ENCODE measurements at regions not wholly inside any gene's neighbourhood (a gene's known extent, or its start where the extent isn't known, plus 50 kb on each side); places are given as distances from the start of the nearest gene placed in this dataset.

- TF ChIP-seq POLR2A (IDR thresholded peaks at IDR 0.05) (no peak), POLR2AphosphoS5 (IDR thresholded peaks at IDR 0.05) (no peak)
- TF ChIP-seq, protein P1, sequence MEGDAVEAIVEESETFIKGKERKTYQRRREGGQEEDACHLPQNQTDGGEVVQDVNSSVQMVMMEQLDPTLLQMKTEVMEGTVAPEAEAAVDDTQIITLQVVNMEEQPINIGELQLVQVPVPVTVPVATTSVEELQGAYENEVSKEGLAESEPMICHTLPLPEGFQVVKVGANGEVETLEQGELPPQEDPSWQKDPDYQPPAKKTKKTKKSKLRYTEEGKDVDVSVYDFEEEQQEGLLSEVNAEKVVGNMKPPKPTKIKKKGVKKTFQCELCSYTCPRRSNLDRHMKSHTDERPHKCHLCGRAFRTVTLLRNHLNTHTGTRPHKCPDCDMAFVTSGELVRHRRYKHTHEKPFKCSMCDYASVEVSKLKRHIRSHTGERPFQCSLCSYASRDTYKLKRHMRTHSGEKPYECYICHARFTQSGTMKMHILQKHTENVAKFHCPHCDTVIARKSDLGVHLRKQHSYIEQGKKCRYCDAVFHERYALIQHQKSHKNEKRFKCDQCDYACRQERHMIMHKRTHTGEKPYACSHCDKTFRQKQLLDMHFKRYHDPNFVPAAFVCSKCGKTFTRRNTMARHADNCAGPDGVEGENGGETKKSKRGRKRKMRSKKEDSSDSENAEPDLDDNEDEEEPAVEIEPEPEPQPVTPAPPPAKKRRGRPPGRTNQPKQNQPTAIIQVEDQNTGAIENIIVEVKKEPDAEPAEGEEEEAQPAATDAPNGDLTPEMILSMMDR (IDR thresholded peaks at IDR 0.05), result no peak
Observed at GRCh38 chr6:66854014-66854413, 1147.0 kb upstream of the EYS start.

Measured in prostate gland (tissue), 2 donors.